NCI-H226 (cell line): ENCODE measurements at regions not wholly inside any gene's neighbourhood (a gene's known extent, or its start where the extent isn't known, plus 50 kb on each side); places are given as distances from the start of the nearest gene placed in this dataset.

Source experiments
- DNase-seq: peaks from one replicate; pipeline ENCODE4 v3.0.0-alpha.2; 2015

DNA sequence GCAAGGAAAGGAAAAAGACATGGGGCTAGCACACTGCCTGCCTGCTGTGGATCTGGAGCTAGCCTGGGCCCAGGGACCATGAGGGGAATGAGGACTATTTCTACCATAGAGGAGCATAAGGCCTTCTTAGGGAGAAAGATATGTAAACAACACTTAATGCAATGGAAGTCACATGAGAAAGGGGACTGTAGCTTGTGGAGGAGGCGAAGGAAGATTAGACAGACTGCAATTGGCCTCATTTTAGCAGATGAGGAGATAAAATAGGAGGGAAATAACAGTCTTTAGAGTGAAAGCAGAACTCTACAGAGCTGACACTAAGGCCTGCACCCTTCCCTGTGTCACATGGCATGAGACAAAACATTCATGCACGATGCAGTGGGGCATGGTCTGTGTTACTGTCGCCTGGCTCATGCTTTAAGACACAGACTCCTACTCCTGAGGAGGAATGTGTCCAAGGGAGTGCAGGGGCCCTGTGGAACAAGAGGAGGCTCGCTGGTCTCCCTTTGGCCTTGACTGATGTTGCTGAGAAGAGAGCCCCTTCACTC lies 829.3 kb upstream of the IGFBP3 start:
- DNase-seq = no peak

DNA sequence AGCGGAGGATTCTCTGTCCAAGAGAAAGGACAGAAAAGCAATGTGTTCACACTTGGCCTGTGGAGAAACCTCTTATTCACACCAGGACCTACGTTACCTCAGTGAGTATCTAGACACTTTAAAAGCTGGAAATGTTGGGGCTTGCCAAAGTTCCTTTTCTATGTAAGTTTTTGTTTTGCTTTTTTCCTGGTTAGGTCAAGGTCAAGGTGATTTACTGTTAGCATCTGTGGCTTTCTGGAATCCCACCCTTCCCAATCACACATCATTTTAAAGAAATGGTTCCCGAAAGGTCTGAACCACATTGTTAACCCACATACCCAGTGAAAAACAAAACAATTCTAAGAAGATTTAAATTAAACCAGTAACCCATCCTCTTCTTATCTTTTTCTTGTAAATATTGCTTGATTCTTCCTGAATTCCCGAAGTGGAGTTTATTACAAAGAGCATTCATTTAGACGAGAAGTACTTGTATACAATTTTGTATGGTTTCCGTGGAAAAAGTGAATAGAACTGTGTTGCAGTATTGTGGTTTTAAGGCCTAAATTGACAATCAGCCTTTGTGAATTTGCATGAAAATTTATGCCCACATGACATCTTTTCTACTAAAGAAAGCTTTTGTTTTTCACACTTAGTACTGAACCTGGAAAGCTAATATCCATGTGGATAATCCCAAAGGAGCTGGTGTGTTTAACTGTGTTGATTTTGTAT lies 827.0 kb upstream of the IGFBP3 start:
- no peak for DNase-seq

DNA sequence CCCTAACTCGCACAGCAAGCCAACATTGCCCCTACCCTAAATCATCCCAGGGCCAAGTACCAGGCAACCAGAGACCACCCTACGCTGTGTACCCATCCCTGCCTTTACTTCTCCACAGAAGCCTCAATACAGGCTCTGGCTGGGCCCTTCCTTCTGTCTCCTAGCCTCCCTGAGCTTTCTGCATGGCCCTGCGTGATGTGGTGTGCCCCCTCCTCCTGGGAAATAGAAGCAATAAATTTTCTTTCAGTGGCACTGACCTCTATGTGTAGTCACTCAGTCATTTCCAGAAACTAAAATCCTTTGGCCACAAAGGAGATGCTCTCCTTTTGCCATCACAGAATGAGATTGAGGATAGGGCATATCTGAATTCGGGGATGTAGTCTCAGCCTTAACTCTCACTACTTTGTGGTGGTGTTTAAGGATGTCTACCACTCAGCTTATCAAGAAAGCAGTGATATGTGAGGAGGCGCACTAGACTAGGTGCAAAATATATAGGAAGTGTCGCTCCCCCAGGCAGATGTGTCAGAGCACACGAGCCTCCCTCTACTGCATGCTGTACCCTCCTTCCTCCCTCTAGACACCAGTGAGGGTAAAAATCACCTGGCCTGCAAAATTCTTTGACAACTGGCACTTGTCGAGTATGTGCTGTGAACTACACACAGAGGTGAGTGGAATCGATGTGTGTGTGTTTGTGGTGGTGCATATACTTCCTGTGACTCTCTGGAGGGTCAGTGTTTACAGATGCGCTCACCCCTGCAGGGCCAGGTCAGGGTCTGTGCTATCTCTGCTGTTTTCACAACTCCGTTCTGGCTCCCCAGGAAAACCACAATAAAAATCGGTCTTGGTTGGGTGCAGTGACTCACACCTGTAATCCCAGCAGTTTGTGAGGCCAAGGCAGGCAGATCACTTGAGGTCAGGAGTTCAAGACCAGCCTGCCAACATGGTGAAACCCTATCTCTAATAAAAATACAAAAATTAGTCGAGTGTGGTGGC lies 825.9 kb upstream of the IGFBP3 start:
- peak; percentile 24 for DNase-seq

DNA sequence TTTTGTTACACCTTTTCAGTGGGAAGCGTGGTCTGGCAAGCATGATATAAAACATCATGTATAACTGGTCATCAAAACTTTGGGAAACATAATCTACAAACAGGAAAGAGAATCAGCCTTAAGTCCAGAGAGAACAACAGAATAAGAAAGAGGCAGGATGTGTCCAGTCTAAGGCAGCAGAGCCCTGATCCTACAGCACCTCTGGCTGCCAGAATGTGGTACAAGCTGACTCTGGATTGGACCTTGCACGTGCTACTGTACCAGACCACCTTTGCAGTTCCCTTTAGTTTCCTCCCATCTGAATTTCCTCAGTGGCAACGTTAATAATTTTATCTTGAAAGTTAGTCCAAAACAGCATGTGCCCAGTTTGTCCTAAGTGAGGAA lies 824.6 kb upstream of the IGFBP3 start:
- no peak for DNase-seq

DNA sequence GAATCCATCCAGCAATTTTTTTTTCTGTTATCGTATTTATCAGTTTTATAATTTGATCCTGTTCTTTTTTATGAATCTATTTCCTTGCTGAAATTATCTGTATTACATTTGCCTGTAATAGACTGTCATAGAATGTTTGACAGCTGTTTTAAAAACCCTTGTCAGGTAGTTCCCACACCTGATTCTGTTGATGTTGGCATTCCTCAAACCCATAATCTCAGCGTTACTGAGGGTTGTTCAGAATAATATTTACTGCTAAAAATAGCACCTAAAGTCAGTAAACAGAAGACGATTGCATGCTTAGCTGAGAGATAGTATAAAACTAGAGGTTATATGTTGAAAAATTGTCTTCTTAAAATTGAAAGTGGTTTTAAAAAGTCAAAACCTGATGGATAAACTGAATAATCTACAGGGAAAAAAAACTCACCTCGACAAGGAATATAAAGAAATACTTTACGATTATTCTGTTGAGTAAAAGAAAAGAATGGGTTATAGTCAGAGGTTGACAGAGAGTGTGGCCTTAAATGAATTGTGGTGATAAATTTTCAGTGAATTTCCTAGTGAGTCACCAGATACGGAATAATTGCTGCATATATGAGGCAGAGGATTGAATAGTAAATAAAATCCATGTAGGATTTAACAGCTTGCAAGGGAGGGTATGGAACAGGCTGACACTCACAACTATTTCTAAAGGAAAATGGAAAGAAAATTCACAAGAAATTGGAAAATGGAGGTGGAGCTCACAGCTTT lies 824.1 kb upstream of the IGFBP3 start:
- DNase-seq = no peak

DNA sequence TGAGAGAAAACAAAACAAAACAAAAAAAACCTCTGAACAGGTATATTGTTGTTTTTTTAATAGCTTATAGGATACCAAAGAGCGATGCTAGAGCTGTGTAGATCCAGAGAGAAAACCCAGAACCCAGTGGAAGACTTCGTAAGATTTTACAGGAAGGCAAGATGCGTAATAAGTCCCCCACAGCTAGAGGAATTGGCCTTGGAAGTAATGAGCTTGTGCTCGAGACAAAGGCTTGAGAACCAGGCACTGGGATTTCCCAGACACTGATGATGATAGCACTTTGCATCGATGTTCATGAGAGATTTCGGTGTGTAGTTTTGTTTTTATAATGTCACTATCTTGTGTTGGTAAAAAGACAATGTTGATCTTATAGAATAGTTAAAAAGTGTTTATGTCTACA lies 821.5 kb upstream of the IGFBP3 start:
- no peak for DNase-seq

DNA sequence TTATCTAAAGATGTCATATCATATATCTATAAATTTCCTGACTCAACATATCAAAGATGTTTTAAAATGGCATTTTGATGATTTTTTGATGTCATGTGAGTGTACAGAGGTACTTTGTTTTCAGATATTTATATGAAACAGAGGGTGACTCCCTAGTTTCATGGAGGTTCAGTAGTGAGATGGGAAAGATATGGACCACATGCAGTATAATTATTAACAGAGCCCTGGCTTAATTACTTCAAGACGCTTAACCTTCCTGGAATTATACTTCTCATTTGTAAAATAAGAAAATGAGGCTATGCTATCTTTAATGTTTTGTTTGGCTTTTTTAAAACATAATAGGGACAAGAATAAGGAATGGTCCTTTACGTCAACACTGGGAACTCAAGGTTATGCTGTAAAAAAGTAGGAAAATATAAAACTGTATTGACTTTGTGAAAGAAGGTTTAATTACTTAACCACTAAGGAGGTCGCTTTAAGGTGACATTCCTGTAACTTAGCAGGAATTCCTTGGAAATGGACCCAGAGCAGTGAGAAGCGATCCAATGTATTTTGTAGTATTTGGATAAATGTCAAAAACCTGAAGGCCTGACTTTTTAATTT lies 821.0 kb upstream of the IGFBP3 start:
- DNase-seq = no peak

DNA sequence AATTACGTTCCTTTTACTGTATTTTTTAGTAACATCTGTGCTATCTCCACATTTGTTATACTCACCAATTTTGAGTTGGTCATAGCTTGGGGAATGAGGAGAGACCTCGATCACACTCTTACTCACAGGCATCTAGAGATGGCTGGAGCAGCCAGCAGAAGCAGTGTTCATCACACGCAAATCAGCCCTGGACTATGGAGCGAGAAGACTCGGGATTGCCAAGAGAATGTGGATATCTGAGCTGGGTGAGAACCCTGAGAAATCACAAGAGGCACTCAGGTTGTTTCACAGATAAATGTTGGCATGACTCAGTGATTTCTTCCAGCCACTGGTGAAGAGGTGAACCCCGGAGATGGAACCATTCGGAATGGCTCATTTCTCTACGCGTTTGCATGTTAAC lies 820.1 kb upstream of the IGFBP3 start:
- DNase-seq = no peak

DNA sequence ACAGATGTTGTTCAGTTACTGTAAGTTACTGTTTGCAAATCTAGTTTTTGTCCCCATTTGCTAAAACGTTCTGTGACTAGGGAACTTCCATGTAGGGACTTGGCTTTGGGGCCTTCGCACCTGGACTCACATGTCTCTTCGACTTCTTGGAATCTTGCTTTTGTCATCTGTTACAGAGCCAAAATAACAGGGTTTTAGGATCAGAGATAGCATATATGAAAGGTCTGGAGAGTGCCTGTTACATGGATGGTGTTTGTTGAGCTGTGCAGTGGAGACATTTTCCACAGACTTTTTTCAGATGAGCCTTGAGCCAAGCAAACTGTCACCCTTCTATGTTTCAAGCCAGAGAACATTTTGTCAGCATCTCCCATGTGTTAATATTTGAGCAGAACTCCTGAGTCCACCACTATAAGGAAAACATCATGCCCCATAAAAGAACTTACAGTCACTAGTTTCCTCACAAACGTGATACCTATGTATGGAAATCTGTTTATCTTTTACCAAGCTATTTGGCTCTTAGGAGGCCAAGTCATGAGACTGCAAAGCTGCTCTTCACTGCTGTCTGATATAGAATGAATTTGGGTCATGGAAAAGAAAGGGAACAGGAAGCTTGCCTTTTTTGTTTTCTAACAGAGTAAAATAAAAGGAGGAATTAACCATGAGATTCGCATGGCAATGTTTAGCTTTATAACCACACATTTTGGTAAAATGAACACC lies 818.6 kb upstream of the IGFBP3 start:
- no peak for DNase-seq

DNA sequence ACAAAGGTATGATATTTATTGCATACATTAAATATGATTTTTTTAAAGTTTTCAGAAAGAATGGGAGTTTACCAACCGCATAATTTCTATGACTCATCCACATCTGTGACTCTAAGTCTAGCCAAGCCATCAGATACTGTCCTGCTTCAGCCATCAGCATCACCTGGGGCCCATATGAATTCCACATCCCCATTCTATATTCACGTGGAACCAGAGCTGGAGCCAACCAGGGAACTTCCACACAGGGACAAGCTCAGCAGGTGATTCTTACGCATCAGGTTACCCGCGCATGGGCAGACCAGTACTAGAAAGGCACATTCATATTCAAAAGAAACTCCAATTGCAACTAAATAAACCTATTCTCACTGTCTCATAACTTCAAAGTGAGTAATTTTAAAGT lies 817.7 kb upstream of the IGFBP3 start:
- DNase-seq = no peak

DNA sequence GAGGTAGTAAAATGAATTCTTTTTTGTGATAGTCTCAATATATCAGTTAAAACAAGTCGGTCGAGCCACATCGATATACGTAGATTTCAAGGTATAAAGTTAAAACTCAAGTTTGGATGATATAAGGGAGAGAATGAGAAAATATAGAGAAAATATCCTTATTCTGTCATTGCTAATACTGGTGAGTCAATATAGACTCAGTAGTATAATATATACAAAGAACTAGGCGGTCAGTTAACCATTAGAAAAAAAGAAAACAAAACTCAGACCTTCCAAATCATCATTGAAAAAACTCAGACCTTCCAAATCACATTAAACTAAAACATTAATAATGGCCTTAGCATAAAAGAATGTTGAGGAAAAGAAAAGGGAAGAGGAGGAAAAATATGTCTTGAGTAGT lies 817.1 kb upstream of the IGFBP3 start:
- no peak for DNase-seq

DNA sequence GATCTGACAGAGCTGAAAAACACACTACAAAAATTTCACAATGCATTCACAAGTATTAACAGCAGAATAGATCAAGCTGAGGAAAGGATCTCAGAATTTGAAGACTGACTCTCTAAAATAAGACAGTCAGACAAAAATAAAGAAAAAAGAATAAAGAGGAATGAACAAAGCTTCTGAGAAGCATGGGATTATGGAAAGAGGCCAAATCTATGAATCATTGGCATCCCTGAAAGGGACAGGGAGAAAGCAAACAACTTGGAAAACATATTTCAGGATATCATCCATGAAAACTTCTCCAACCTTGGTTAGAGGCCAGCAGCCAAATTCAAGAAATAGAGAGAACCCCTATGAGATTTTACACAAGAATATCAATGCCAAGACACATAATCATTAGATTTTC lies 804.8 kb upstream of the IGFBP3 start:
- no peak for DNase-seq

DNA sequence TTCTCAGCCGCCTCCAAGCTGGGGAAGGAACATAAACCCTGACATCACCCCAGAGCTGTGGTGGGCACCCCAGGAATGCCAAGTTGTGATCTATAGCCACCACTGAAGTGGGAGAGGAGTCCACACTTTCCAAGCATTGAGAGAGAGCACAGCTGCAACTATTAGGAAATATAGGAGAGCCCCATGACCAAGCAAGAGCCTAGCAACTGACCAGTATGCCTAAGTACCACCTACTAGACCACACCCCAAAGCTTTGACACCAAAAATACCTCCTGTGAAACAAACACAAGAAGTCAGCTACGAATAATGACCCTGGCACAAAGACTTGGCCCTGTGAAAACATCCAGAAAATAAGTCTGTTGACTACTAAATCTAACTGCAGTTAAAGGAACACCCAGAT lies 804.1 kb upstream of the IGFBP3 start:
- DNase-seq = no peak

DNA sequence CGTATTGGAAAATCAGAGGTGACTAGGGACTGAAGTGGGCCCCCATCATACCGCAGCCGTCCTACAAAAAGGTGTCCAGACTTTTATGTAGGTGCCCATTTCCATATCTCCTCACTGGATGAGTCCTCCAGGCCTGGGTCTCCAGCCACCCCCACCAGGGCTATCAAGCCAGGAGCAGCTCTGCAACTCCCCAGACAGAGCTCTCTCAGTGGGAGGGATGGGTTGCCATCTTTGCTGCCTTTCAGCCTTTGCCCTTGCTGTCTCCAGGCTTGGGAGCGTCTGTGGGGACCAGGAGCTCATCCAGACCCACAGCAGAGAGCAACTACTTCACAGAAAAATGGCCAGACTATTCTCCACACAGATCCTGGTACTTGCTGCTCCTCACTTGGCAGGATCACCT lies 802.7 kb upstream of the IGFBP3 start:
- no peak for DNase-seq

DNA sequence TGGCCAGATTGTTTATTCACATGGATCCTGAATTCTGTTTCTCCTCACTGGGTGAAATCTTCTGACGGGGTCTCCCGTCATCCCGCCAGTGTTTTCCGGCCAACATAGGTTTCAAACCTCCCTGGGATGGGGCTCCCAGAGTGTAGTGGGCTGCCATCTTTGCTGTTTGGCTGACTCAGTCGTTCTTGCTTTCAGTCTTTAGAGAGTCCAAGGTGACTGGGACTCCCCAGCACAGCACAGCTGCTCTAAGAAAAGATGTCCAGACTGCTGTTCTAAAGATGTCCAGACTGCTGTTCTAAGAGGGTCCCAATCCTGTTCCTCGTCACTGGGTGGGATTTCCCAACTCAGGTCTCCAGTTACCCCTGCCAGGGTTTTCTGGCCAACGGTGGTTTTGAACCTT lies 801.9 kb upstream of the IGFBP3 start:
- no peak for DNase-seq

DNA sequence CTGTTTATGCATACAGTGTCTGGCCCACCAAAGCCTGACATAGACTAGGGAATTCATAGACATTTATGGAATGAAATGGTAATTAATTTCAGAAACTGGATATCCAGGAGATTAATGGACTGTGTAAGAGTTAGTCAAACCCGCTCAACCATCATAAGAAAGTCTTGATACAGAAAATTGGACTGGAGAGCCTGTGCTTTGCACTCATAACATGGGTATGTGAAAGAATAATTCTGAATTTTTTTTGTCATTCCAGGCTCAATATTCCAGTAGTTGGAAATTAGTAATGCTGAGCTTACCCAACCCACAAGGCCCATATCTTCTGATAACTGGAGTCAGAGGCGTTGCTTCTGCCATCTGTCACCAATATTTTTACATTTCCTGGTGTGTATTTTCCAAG lies 799.7 kb upstream of the IGFBP3 start:
- no peak for DNase-seq

DNA sequence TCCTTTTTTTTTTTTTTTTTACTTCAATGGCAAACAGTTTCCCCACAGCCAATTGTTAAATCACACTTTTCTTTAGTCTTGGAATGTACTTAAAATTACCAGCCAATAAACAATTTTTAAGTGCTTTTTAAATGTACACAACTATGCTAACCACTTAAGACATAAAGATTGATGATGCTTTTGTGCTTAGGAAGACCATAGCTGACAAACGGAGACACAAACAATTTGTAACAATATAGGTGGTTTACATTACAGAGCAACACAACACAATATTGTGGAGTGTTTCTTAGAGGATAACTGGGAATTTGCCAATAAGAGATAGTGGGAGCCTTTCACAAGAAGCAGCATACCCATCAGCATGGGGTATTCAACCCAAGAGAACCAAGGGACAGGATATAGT lies 798.5 kb upstream of the IGFBP3 start:
- no peak for DNase-seq

DNA sequence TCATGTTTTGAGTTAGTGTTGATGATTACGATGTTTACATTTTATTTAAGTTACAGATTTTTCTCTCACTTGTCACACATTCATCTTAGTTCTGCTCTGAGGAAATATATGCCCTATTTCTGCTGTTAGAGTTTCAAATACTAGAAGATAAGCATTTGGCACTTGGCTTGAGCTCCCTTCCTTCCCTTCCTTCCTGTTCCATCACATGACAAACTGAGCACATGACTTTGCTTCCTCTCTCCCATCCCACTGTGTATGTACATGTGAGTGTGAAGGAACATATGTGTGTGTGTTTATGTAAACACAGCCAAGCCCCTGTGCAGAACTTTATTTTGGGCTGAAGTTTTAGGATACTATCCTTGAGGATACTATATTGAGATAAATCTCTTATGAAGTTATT lies 795.9 kb upstream of the IGFBP3 start:
- no peak for DNase-seq

DNA sequence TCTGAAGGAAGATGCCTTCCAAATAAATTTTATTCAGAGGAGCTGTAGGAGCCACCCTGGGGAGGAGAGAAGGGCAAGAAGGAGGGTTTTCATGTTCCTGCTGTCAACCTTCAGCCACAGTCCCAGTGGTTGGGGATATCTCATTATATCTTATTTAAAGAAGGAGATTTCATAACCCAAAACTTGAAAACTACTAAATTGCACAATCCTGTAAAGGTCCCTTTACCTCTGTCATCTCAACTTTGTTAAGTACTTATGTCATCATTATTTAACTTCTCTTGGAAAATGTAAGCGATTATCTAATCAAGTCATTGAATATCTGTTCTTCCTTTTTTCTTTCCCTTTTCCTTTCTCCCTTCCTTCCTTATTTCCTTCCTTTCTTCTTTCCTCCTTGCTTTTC lies 794.5 kb upstream of the IGFBP3 start:
- no peak for DNase-seq

DNA sequence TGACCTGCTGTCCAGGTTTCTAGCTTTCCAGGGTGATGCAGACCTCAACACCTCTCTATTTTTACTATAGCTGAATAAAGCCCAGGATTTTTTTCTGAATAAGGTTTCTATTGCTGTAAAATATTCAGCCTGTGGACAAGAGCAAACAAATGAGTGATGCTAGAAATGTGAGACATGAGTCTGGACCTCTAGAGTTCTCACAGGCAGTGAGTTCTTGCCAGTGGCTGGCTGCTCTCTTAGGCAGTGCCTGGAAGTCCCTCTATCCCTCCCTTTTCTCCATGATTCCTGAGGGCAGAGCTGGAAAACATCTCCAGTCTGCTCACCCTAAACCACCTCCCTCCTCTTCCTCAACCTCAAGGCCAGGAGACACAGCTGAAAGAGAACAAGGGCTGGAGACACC lies 793.8 kb upstream of the IGFBP3 start:
- DNase-seq = no peak

DNA sequence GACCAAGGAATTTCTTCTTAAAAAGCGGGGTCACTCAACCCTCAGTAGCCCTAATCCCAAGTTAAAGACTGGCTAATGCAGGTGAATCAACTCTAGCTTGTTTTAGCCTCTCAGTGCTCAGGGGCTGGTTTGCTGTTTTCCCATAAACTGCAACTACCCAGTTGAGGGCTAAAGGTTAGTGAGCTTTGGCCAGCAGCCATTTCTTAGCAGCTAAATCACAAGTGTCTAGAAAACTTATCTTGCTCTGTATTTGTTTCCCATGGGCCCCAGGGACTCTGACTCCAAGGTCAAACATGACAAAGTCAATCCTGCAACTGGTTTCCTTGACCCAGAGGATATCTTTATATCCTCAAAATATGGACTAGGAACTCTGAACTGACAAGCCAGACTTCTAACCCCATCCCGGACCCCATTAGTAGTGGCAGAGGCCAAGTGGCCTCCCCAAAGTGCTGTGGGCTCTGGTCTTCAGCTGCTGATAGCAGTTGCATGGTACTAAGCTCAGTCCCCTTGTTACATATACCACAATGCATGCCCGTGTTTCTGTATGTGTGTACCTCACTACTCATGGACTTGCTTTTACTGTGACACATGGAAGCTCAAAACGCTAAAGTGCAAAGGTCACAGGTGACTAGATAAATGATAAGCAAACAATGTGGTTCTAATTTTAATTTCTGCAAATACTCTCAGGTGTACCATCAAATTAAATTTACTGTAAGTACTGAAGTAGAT lies 793.0 kb upstream of the IGFBP3 start:
- DNase-seq = no peak

DNA sequence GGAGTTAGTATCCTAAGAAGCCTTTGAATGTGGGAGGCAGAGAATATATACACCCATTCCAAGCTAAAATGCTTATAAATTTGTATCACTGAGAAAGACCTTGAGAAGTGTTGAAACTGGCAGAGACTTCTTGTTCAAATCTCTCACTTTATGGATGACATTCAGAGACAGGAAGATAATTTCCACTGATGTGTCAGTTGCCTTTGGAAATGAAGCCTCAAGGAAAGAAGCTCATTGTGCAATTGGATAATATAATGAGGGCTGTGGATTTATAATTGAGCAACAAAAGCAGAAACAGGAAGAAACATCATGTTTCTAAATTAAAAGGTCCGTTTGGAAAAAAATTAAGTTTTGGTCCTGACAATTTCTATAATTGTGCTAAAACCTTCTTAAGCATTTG lies 789.9 kb upstream of the IGFBP3 start:
- DNase-seq = no peak
